ENCODE measurements at regions not wholly inside any gene's neighbourhood (a gene's known extent, or its start where the extent isn't known, plus 50 kb on each side); places are given as distances from the start of the nearest gene placed in this dataset.

DNA sequence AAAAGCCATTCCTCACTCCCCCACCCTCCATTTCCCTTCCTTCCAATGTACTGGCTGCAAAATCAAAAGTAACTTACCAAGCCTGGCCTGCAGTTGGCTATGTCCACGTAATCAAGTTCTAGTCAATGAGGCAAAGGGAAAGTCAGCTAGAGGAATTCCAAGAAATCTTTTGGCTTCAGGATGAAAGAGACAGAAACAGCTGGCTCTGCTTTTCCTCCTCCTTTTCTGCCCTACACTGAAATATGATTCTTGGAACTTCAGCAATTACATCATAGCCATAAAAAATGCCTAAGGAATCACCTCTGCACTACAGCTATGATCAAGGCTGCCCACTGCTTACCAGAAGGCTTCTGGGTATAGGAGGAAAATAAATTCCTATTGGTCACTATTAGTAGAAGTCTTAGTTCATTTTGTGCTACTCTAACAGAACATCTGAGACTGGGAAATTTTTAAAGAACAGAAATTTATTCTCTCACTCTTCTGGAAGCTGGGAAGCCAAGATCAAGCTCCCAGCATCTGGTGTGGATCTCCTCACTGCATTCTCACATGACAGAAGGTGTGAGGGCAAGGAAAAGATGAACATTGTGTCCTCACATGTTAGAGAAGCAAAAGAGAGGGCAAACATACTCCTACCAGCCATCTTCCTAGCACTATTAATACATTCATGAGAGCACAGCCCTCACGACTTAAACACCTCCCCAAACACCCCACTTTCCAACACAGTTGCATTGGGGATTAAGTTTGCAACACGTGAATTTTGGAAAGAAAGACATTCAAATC lies 219.9 kb downstream of the TMX3 start:
- DNase-seq (ENCODE audit: low spot score) = no peak
- no peaks in the 10 kb centered on the region for H3K27me3 ChIP-seq (ENCODE audit: control insufficient read depth in 4 of 4, insufficient read depth in 4 of 4, low read length in 3 of 4)
- TF ChIP-seq HNF4G (IDR thresholded peaks at IDR 0.05) = no peak
- no peak for TF ChIP-seq RAD21 (IDR thresholded peaks at IDR 0.05)
- TF ChIP-seq RXRA (IDR thresholded peaks at IDR 0.05) = no peak
- TF ChIP-seq FOXA2 (IDR thresholded peaks at IDR 0.05) = no peak
- TF ChIP-seq NR2F2 (IDR thresholded peaks at IDR 0.05) = no peak
- TF ChIP-seq TAF1 (conservative IDR thresholded peaks at IDR 0.05) = no peak
- TF ChIP-seq HNF4A (conservative IDR thresholded peaks at IDR 0.05) = no peak
- no peak for TF ChIP-seq GABPA (IDR thresholded peaks at IDR 0.05 in 1 of 2, conservative IDR thresholded peaks at IDR 0.05 in 1 of 2)
- TF ChIP-seq, protein P1, sequence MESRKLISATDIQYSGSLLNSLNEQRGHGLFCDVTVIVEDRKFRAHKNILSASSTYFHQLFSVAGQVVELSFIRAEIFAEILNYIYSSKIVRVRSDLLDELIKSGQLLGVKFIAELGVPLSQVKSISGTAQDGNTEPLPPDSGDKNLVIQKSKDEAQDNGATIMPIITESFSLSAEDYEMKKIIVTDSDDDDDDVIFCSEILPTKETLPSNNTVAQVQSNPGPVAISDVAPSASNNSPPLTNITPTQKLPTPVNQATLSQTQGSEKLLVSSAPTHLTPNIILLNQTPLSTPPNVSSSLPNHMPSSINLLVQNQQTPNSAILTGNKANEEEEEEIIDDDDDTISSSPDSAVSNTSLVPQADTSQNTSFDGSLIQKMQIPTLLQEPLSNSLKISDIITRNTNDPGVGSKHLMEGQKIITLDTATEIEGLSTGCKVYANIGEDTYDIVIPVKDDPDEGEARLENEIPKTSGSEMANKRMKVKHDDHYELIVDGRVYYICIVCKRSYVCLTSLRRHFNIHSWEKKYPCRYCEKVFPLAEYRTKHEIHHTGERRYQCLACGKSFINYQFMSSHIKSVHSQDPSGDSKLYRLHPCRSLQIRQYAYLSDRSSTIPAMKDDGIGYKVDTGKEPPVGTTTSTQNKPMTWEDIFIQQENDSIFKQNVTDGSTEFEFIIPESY (IDR thresholded peaks at IDR 0.05) = no peak
- H3K9me3 ChIP-seq (ENCODE audit: control insufficient read depth in 4 of 4, low read length in 3 of 4) = no peaks in the 10 kb centered on the region
- no peak overlapping the region for H3K9ac ChIP-seq (ENCODE audit: low read depth in 1 of 2, low read length in 2 of 2)
- WGBS = 55% methylated on average over 3 of the region's 3 CpGs
- H3K36me3 ChIP-seq (ENCODE audit: control insufficient read depth in 4 of 4, insufficient read depth in 3 of 4, low read depth in 1 of 4, low read length in 3 of 4) = no peaks in the 10 kb centered on the region
- H3K27ac ChIP-seq (ENCODE audit: low read depth in 1 of 2, low read length in 2 of 2) = no peak overlapping the region
- no peaks in the 10 kb centered on the region for H3K4me1 ChIP-seq (ENCODE audit: control insufficient read depth in 4 of 4, insufficient read depth in 4 of 4, low read length in 3 of 4)
- H3K4me3 ChIP-seq (ENCODE audit: low read depth in 1 of 3, low read length in 3 of 3) = no peak overlapping the region

DNA sequence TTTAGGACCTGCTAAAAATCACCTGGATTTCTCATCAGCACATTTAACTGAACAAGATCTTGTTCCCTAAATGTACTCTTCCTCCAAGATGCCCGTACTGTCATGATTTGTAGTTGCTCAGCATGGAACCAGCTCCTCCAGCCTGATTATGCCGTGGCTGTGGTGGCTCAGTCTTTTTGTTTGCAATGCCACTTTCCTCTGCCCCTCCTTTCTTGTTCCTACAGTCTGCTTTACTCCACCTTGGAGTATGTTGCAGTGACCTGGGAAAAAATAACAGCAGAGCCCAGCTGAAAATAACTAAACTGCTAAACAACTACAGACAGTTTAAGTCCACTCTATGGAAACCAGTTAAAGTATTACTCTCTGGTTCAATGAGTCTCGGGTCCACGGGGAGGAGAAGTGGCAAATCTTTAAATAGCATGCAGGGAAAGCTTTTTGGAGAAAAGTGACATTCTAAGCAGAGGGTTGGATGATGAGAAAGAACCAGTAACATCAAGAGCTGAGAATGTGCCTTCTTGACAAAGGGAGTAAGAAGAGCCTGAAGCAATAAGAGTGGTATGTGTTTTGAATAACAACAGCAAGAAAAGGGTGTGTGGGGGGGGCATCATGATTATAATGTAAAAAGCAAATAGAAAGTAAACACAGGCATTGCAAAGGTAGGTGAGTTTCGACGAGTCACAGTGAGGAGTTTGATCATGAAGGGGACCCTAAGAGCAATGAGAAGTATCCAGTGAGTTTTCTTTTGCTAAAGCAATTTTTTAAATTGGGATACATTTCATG lies 225.7 kb downstream of the TMX3 start:
- H3K36me3 ChIP-seq (ENCODE audit: control insufficient read depth in 4 of 4, insufficient read depth in 3 of 4, low read depth in 1 of 4, low read length in 3 of 4) = no peaks in the 10 kb centered on the region
- WGBS = 35% methylated on average over 6 of the region's 6 CpGs
- no peak for DNase-seq (ENCODE audit: low spot score)

More for the DNA sequence above, 225.7 kb downstream of the TMX3 start:
- H3K4me3 ChIP-seq (ENCODE audit: low read depth in 1 of 3, low read length in 3 of 3) = no peak overlapping the region
- no peaks in the 10 kb centered on the region for H3K9me3 ChIP-seq (ENCODE audit: control insufficient read depth in 4 of 4, low read length in 3 of 4)
- TF ChIP-seq GABPA (IDR thresholded peaks at IDR 0.05 in 1 of 2, conservative IDR thresholded peaks at IDR 0.05 in 1 of 2) = no peak
- TF ChIP-seq TAF1 (conservative IDR thresholded peaks at IDR 0.05) = no peak
- TF ChIP-seq RAD21 (IDR thresholded peaks at IDR 0.05) = no peak
- TF ChIP-seq HNF4G (IDR thresholded peaks at IDR 0.05) = no peak
- TF ChIP-seq, protein P1 (IDR thresholded peaks at IDR 0.05) = no peak
- TF ChIP-seq, protein P2, sequence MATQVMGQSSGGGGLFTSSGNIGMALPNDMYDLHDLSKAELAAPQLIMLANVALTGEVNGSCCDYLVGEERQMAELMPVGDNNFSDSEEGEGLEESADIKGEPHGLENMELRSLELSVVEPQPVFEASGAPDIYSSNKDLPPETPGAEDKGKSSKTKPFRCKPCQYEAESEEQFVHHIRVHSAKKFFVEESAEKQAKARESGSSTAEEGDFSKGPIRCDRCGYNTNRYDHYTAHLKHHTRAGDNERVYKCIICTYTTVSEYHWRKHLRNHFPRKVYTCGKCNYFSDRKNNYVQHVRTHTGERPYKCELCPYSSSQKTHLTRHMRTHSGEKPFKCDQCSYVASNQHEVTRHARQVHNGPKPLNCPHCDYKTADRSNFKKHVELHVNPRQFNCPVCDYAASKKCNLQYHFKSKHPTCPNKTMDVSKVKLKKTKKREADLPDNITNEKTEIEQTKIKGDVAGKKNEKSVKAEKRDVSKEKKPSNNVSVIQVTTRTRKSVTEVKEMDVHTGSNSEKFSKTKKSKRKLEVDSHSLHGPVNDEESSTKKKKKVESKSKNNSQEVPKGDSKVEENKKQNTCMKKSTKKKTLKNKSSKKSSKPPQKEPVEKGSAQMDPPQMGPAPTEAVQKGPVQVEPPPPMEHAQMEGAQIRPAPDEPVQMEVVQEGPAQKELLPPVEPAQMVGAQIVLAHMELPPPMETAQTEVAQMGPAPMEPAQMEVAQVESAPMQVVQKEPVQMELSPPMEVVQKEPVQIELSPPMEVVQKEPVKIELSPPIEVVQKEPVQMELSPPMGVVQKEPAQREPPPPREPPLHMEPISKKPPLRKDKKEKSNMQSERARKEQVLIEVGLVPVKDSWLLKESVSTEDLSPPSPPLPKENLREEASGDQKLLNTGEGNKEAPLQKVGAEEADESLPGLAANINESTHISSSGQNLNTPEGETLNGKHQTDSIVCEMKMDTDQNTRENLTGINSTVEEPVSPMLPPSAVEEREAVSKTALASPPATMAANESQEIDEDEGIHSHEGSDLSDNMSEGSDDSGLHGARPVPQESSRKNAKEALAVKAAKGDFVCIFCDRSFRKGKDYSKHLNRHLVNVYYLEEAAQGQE (IDR thresholded peaks at IDR 0.05) = no peak
- TF ChIP-seq, protein P3, sequence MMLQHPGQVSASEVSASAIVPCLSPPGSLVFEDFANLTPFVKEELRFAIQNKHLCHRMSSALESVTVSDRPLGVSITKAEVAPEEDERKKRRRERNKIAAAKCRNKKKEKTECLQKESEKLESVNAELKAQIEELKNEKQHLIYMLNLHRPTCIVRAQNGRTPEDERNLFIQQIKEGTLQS (IDR thresholded peaks at IDR 0.05) = no peak
- no peak for TF ChIP-seq RXRA (IDR thresholded peaks at IDR 0.05)
- TF ChIP-seq HNF4A (conservative IDR thresholded peaks at IDR 0.05) = no peak
- no peak for TF ChIP-seq NR2F2 (IDR thresholded peaks at IDR 0.05)
- no peak for TF ChIP-seq EGR1 (IDR thresholded peaks at IDR 0.05; ENCODE audit: low read depth in 2 of 2)
- no peak overlapping the region for H3K9ac ChIP-seq (ENCODE audit: low read depth in 1 of 2, low read length in 2 of 2)
- H3K27ac ChIP-seq (ENCODE audit: low read depth in 1 of 2, low read length in 2 of 2) = no peak overlapping the region
- H3K27me3 ChIP-seq (ENCODE audit: control insufficient read depth in 4 of 4, insufficient read depth in 4 of 4, low read length in 3 of 4) = no peaks in the 10 kb centered on the region
- H3K4me1 ChIP-seq (ENCODE audit: control insufficient read depth in 4 of 4, insufficient read depth in 4 of 4, low read length in 3 of 4) = no peaks in the 10 kb centered on the region

Measured in liver (tissue), 7 donors.